BLaER1 treated with 17β-estradiol and CSF1 and Interleukin-3, amounts not matched to agents 10 nM and 100 nM (cell line): ENCODE measurements at regions not wholly inside any gene's neighbourhood (a gene's known extent, or its start where the extent isn't known, plus 50 kb on each side); places are given as distances from the start of the nearest gene placed in this dataset.

Source experiments
- H3K27ac ChIP-seq, 11 experiments: shearing (Covaris generic); formaldehyde crosslinking; 2 replicates each; pipeline ENCODE4 v1.8.1; 2022
- H3K27me3 ChIP-seq, 11 experiments: shearing (Covaris generic); formaldehyde crosslinking; 2 replicates each; pipeline ENCODE4 v1.8.1; 2022
- H3K36me3 ChIP-seq, 11 experiments: shearing (Covaris generic); formaldehyde crosslinking; 2 replicates each; pipeline ENCODE4 v1.8.1; 2022
- H3K4me1 ChIP-seq, 10 experiments: shearing (Covaris generic); formaldehyde crosslinking; 2 replicates each; pipeline ENCODE4 v1.8.1; 2022
- H3K4me2 ChIP-seq, 11 experiments: shearing (Covaris generic); formaldehyde crosslinking; 2 replicates each; pipeline ENCODE4 v1.8.1; 2022
- H3K4me3 ChIP-seq, 10 experiments: shearing (Covaris generic); formaldehyde crosslinking; 2 replicates each; pipeline ENCODE4 v1.8.1; 2022
- H3K9ac ChIP-seq, 11 experiments: shearing (Covaris generic); formaldehyde crosslinking; 2 replicates each; pipeline ENCODE4 v1.8.1; 2022
- H3K9me3 ChIP-seq, 11 experiments: shearing (Covaris generic); formaldehyde crosslinking; replicated peaks in 1 of 11; 2 replicates each; pipeline ENCODE4 v1.8.1; 2022
- H4K20me1 ChIP-seq, 11 experiments: shearing (Covaris generic); formaldehyde crosslinking; 2 replicates each; pipeline ENCODE4 v1.8.1; 2022
- Cebpa-rat ChIP-seq, 11 experiments: shearing (Covaris generic); IDR thresholded peaks; 2 replicates each; pipeline ENCODE4 v1.8.1; 2022

DNA sequence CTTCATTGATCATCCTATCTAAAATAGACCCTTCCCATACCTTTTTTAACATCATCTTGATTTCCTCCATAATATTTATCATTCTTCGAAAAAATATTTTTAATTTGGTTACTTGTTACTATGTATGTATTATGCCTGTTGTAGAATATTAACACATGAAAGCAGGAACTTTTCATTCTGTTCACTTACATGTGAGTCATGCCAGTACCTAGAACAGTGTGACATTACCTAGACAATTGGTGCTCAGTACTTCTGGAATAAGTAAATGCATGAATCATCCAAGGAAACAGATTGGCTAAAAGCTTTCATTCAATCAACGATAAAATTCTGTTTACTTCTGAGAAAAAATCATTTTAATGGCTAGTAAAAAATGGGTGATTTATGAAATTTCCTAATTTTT is 76.4 kb downstream of the CXXC4 start:
- TF ChIP-seq Cebpa-rat (IDR thresholded peaks at IDR 0.05), result no peak
- H3K4me1 ChIP-seq, result no peaks in the 10 kb centered on the region

DNA sequence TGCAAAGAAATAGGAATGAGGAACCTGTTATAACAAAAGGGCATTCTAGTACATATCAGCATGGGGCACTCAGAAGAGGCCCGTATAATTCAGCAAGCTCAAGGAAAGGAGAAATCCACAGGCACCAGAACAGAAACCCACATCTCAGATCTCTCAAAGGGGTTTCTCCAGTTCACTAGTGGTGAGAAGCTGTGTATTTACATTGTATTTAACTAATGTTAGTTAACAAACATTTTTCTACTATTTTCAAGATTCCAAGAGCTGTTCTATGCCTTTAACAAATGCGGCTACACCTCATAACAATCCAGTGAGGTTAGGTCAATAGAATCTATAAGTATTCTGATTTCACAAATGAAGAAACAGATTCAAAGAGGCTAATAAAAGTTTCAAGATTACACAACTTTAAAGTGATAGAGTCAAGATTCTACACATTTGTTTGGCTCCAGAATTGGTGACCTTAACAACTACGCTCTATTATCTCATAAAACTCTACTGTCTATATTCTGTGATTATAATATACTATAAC is 77.3 kb downstream of the CXXC4 start:
- no peak for TF ChIP-seq Cebpa-rat (IDR thresholded peaks at IDR 0.05)

More for the DNA sequence above, 76.4 kb downstream of the CXXC4 start:
- Histone ChIP-seq H3K36me3 (no peaks in the 10 kb centered on the region), H3K9ac (no peak overlapping the region), H3K4me3 (no peak overlapping the region), H3K4me2 (no peak overlapping the region), H3K27ac (no peak overlapping the region), H4K20me1 (no peaks in the 10 kb centered on the region), H3K27me3 (no peaks in the 10 kb centered on the region), H3K9me3 (no peaks in the 10 kb centered on the region)

DNA sequence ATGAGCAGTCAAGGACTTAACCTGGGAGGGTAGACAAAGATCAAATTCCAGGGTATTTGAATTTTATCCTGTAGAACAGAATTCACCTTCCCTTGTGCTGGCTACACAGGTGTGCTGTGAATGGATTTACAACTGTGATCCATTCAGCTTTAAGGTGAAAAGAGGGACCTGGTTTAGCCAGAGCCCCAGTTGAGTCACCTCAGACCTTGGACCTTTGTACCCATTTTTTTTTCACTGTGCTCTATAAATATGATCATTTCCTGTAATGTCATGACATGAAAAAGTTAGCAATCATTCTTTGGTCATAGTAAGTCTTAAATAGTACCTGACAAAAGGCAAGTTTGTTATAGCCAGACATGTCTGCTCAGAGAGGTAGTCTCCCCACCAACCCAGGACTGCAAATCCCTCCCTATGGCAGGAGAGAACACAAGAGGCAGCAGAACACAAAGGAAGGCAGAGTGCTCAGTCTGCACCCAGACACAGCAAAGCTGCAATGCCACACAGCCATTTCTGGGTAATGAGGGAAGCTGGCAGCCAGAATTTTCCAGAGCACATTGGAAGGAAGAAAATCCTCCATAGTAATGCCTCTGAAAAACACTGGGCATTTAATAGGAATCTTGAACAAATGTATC is 77.9 kb downstream of the CXXC4 start:
- H3K27ac ChIP-seq, result no peak overlapping the region
- no peaks in the 10 kb centered on the region for H4K20me1 ChIP-seq
- TF ChIP-seq Cebpa-rat (IDR thresholded peaks at IDR 0.05), result no peak

More for the DNA sequence above, 77.3 kb downstream of the CXXC4 start:
- Histone ChIP-seq H3K4me3 (no peak overlapping the region), H3K27ac (no peak overlapping the region), H3K36me3 (no peaks in the 10 kb centered on the region), H4K20me1 (no peaks in the 10 kb centered on the region), H3K9ac (no peak overlapping the region), H3K9me3 (no peaks in the 10 kb centered on the region), H3K4me1 (no peaks in the 10 kb centered on the region), H3K27me3 (no peaks in the 10 kb centered on the region), H3K4me2 (no peak overlapping the region)

DNA sequence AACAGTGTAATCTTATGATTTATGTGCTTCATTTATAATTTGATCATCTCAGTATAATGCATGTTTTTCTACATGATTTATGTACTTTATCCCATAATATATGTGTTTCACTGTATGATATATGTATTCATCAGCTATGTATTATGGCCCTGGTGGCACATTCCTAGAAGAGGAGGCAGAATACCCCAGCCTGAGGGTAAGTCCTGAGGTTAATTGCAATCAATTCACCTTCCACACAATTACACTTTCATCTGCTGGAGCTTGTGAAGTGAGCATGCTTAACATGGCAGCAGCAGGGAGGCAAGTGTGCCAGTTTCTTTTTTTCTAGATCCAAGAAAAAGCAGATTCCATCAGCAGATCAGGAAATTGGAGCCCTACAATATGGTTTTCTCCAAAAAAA is 81.2 kb downstream of the CXXC4 start:
- Histone ChIP-seq H3K9ac (no peak overlapping the region), H3K27ac (no peak overlapping the region), H3K36me3 (no peaks in the 10 kb centered on the region)

More for the DNA sequence above, 77.9 kb downstream of the CXXC4 start:
- Histone ChIP-seq H3K4me3 (no peak overlapping the region), H3K4me1 (no peaks in the 10 kb centered on the region), H3K4me2 (no peak overlapping the region), H3K27me3 (no peaks in the 10 kb centered on the region), H3K9ac (no peak overlapping the region), H3K9me3 (no peaks in the 10 kb centered on the region), H3K36me3 (no peaks in the 10 kb centered on the region)

DNA sequence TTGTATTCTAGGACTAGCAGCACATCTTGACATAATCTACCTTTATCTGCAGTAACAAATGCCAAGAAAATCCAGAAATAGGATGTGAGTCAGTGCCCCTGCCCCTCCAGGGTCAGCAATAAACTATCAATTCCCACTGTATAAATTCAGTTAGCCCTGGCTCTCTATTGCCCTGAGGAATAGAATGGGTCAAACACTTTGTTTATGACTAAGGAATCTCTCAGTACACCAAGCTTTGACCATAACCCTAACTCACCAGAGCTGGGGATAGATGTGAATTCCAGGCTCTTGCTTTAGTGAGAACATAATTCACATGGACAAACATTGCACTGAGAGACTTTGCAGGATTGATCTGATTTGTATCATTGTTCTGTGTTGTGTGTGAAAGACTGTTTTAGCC is 82.3 kb downstream of the CXXC4 start:
- Histone ChIP-seq H3K4me1 (no peaks in the 10 kb centered on the region), H3K4me2 (no peak overlapping the region), H3K9ac (no peak overlapping the region), H3K36me3 (no peaks in the 10 kb centered on the region), H3K4me3 (no peak overlapping the region), H4K20me1 (no peaks in the 10 kb centered on the region), H3K27me3 (no peaks in the 10 kb centered on the region), H3K9me3 (no peaks in the 10 kb centered on the region), H3K27ac (no peak overlapping the region)
- TF ChIP-seq Cebpa-rat (IDR thresholded peaks at IDR 0.05), result no peak

More for the DNA sequence above, 81.2 kb downstream of the CXXC4 start:
- H4K20me1 ChIP-seq, result no peaks in the 10 kb centered on the region
- H3K9me3 ChIP-seq, result no peaks in the 10 kb centered on the region
- TF ChIP-seq Cebpa-rat (IDR thresholded peaks at IDR 0.05), result no peak
- no peak overlapping the region for H3K4me3 ChIP-seq
- no peak overlapping the region for H3K4me2 ChIP-seq
- H3K27me3 ChIP-seq, result no peaks in the 10 kb centered on the region
- H3K4me1 ChIP-seq, result no peaks in the 10 kb centered on the region

DNA sequence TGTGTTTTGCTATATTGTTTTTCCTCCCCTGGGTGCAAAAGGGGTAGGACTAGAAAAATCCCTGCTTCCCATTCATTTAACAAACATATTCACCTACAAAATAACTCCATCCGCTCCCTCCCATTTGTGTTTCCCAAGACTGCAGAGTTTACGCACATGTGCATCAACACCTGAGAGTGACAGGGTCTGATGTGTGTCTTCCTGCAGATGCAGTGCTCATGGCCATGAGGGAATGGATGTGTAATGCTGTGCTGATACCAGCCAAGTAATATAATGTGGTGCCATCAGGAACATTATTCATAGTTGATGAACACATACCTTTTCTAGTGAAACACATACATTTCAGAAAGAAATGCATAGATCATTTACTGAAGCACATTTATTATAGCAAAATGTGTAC is 83.2 kb downstream of the CXXC4 start:
- Histone ChIP-seq H3K36me3 (no peaks in the 10 kb centered on the region), H4K20me1 (no peaks in the 10 kb centered on the region), H3K27me3 (no peaks in the 10 kb centered on the region), H3K4me3 (no peak overlapping the region), H3K4me2 (no peak overlapping the region), H3K4me1 (no peaks in the 10 kb centered on the region), H3K9ac (no peak overlapping the region), H3K27ac (no peak overlapping the region), H3K9me3 (no peaks in the 10 kb centered on the region)
- TF ChIP-seq Cebpa-rat (IDR thresholded peaks at IDR 0.05), result no peak

DNA sequence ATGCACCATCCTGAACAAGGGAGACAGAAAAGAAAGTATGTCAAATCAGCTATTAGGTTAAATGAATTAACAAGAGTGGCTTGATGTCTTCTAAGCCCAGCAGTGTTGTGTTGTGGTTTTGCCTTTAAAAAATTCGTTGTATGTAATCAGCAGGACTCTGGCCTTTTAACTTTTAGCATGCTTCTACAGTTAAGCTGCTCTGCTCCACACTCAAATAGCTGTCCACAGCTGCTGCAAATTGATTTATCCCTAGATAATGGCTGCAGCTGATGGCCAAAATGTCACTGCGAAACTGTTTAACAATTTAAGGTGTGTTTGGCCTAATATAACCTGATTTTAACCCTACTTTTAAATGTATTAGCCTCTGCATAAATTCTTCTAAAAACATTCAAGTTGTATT is 85.8 kb downstream of the CXXC4 start:
- no peak for TF ChIP-seq Cebpa-rat (IDR thresholded peaks at IDR 0.05)

DNA sequence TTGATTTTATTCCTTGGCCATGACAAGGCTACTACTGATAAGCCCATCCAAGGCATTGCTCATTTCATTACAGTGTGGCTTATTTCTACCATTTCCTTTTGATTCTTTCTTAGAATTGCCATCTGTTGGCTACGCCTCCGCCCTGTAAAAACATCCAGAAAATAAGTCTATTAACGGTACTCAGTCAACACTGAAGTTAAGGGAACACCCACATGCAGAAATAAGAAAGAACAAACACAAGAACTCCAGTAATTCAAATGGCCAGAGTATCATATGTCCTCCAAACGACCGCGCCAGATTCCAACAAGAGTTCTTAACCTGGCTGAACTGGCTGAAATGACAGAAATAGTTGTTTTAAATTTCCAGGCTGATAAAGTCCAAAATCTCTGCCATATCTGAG is 90.3 kb downstream of the CXXC4 start:
- Histone ChIP-seq H3K27ac (no peak overlapping the region), H3K9me3 (no peaks in the 10 kb centered on the region), H3K4me1 (no peaks in the 10 kb centered on the region), H3K9ac (no peak overlapping the region), H3K36me3 (no peaks in the 10 kb centered on the region), H3K4me2 (no peak overlapping the region), H4K20me1 (no peaks in the 10 kb centered on the region), H3K4me3 (no peak overlapping the region), H3K27me3 (no peaks in the 10 kb centered on the region)
- TF ChIP-seq Cebpa-rat (IDR thresholded peaks at IDR 0.05), result no peak

More for the DNA sequence above, 85.8 kb downstream of the CXXC4 start:
- Histone ChIP-seq H3K4me2 (no peak overlapping the region), H4K20me1 (no peaks in the 10 kb centered on the region), H3K27me3 (no peaks in the 10 kb centered on the region), H3K4me3 (no peak overlapping the region), H3K36me3 (no peaks in the 10 kb centered on the region), H3K4me1 (no peaks in the 10 kb centered on the region), H3K9me3 (no peaks in the 10 kb centered on the region), H3K9ac (no peak overlapping the region), H3K27ac (no peak overlapping the region)

DNA sequence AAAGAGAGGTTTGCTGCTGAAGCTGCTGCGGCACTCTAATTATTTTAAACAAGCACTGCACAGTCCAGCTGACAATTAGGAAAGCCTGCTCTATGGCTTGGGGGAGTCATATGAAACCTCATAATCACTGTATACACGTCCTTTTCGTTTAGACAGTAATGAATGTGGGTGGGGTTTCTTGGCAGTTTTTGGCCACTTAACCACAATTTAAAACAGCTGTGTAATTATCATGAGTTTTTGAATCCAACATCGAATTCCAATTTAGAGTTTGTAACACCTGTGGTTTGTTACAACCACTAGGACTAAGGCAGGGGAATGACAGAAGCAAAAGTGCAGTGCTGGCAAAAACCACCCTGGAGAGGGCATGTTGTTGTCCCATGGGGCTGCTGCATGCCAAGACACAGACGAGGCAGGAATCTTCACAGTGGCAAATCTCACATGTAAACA is 99.5 kb downstream of the CXXC4 start:
- TF ChIP-seq Cebpa-rat (IDR thresholded peaks at IDR 0.05), result no peak
- Histone ChIP-seq H3K9me3 (no peaks in the 10 kb centered on the region), H3K4me3 (no peak overlapping the region), H3K4me1 (no peaks in the 10 kb centered on the region), H4K20me1 (no peaks in the 10 kb centered on the region), H3K27ac (no peak overlapping the region), H3K27me3 (no peaks in the 10 kb centered on the region), H3K4me2 (no peak overlapping the region), H3K36me3 (no peaks in the 10 kb centered on the region), H3K9ac (no peak overlapping the region)

DNA sequence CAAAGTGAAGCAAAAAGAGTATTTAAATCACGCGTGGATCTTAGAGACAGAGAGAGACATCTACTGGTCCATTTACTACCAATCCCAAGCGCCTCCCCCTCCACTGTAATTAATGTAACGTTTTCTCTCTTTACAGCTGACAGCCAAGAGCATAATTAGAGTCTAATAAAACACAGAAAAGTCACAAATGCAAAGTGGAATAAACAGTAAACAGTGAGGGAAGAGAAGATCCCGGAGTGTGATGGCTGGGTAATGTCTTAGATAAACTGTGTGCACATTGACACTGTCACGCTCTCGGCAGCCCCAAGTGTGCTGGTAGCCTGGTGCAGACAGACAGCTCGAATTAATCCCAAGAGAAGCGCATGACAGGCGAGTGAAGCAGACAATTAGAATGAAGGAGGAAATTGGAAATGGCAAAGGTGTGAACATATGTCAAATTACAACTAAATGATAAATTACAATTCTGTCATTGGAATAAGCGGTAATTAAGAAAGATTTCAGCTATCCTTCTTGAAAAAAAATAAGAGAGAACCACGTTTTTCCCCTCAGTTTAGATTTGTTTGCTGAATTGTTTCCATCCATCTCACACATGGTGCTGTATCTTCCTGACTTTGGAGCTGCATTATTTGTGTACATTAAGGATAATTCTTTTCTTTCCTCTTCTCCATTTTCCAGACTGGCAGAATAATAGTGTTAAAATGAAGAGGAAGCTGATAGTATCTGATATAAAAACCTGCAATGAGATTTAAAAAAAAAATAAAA is 100.1 kb downstream of the CXXC4 start:
- no peak overlapping the region for H3K9ac ChIP-seq
- H3K9me3 ChIP-seq, result no peaks in the 10 kb centered on the region
- no peak overlapping the region for H3K4me2 ChIP-seq
- no peaks in the 10 kb centered on the region for H3K4me1 ChIP-seq
- no peak for TF ChIP-seq Cebpa-rat (IDR thresholded peaks at IDR 0.05)
- H3K36me3 ChIP-seq, result no peaks in the 10 kb centered on the region
- H3K27ac ChIP-seq, result no peak overlapping the region
- no peaks in the 10 kb centered on the region for H4K20me1 ChIP-seq
- no peak overlapping the region for H3K4me3 ChIP-seq
- no peaks in the 10 kb centered on the region for H3K27me3 ChIP-seq
